ENCODE measurements at regions not wholly inside any gene's neighbourhood (a gene's known extent, or its start where the extent isn't known, plus 50 kb on each side); places are given as distances from the start of the nearest gene placed in this dataset.

DNA sequence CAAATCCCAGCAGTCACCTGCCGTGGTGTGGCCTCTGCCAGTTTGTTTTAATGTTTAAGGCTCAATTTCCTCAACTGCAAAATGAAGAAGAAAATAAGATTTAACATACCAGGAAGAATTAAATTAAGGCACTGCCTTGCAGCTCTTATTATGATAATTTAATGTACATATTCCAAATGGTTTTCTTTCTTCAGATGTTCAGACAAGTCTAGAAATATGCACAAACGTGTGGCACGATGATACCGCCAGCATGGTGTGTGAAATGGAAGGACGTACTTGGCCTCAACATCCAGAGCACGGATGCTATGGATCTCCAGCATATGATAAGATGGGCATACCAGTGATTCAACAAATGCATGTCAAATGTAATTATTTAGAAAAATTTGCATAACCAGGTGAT lies 959.4 kb upstream of the TMEM132C start:
- Histone ChIP-seq H2AFZ (ENCODE audit: low read length) (no peak overlapping the region), H3K4me3 (ENCODE audit: extremely low read depth in 1 of 4, insufficient read depth in 2 of 4, low read depth in 3 of 4, low read length in 4 of 4) (no peak overlapping the region), H4K8ac (ENCODE audit: extremely low read depth, insufficient read depth, low read length) (no peak overlapping the region), H3K23me2 (ENCODE audit: low read depth, low read length) (no peaks in the 10 kb centered on the region), H2BK15ac (ENCODE audit: low read length) (no peak overlapping the region), H3K79me2 (ENCODE audit: control insufficient read depth in 1 of 2, insufficient read depth in 2 of 2, low read length in 2 of 2) (no peaks in the 10 kb centered on the region), H3K36me3 (ENCODE audit: control insufficient read depth in 2 of 4, insufficient read depth in 4 of 4, low read length in 3 of 4) (no peaks in the 10 kb centered on the region), H3K4ac (replicated peaks; ENCODE audit: insufficient read length, low read depth, low read length) (no peak overlapping the region), H2BK20ac (ENCODE audit: low read length) (no peak overlapping the region), H3K9ac (replicated peaks in 1 of 4; ENCODE audit: extremely low read depth in 1 of 4, low read depth in 3 of 4, low read length in 3 of 4) (no peak overlapping the region), H2BK12ac (ENCODE audit: low read depth, low read length) (no peak overlapping the region), H3K4me1 (replicated peaks in 1 of 4; ENCODE audit: control insufficient read depth in 3 of 4, insufficient read depth in 4 of 4, low read length in 3 of 4) (no peaks in the 10 kb centered on the region), H3K9me3 (ENCODE audit: insufficient read depth in 2 of 2, low read depth in 1 of 2, low read length in 1 of 2) (no peaks in the 10 kb centered on the region), H3K14ac (ENCODE audit: insufficient read length) (no peak overlapping the region), H2BK5ac (ENCODE audit: low read depth, low read length) (no peak overlapping the region), H3K56ac (replicated peaks; ENCODE audit: insufficient read length, low read depth, low read length) (no peak overlapping the region), H3K4me2 (ENCODE audit: insufficient read depth in 1 of 2, low read depth in 2 of 2, low read length in 2 of 2) (no peak overlapping the region), H4K5ac (ENCODE audit: insufficient read length, low read depth, low read length) (no peak overlapping the region), H3K23ac (ENCODE audit: insufficient read length) (no peak overlapping the region), H3K79me1 (ENCODE audit: low read depth, low read length) (no peaks in the 10 kb centered on the region), H4K20me1 (replicated peaks in 1 of 2; ENCODE audit: control insufficient read depth in 1 of 2, insufficient read depth in 2 of 2, low read length in 2 of 2) (no peaks in the 10 kb centered on the region), H2BK120ac (replicated peaks; ENCODE audit: low read depth, low read length) (no peak overlapping the region), H3K18ac (ENCODE audit: extremely low read depth, low read length) (no peak overlapping the region), H2AK5ac (ENCODE audit: low read depth, low read length) (no peak overlapping the region), H4K91ac (replicated peaks; ENCODE audit: insufficient read length, low read length) (no peak overlapping the region), H3K27ac (ENCODE audit: low read depth, low read length) (no peak overlapping the region), H3K27me3 (replicated peaks in 1 of 4; ENCODE audit: control insufficient read depth in 3 of 4, extremely low read depth in 1 of 4, insufficient read depth in 3 of 4, low read length in 3 of 4) (no peaks in the 10 kb centered on the region)
- CTCF ChIA-PET (ENCODE audit: partially characterized antibody) = no interaction called here
- POLR2A ChIA-PET (ENCODE audit: partially characterized antibody) = no interaction called here
- FAIRE-seq = no peak
- 96% methylated on average over 6 of the region's 6 CpGs; no CpG with 5 or more reads in 1 of the 2 experiments for WGBS, 2 experiments (ENCODE audit: extremely low coverage in 1 of 2, insufficient coverage in 1 of 2, insufficient read length in 1 of 2, insufficient replicate concordance in 2 of 2, low coverage in 1 of 2, low lambda C conversion rate in 2 of 2, missing lambda C conversion rate in 1 of 2)
- no peak for DNase-seq (ENCODE audit: low read depth in 1 of 2, low spot score in 2 of 2)
- TF ChIP-seq SRF (IDR thresholded peaks at IDR 0.05; ENCODE audit: low read depth, low read length) = no peak
- TF ChIP-seq CHD2 (IDR thresholded peaks at IDR 0.05; ENCODE audit: low read length) = no peak
- TF ChIP-seq KDM4A (IDR thresholded peaks at IDR 0.05; ENCODE audit: low read depth, low read length, severe bottlenecking) = no peak
- TF ChIP-seq BACH1 (IDR thresholded peaks at IDR 0.05; ENCODE audit: low read length) = no peak
- TF ChIP-seq POLR2A (IDR thresholded peaks at IDR 0.05; ENCODE audit: control extremely low read depth in 1 of 2, low read depth in 2 of 2, low read length in 2 of 2) = no peak
- no peak for TF ChIP-seq KDM1A (IDR thresholded peaks at IDR 0.05; ENCODE audit: borderline replicate concordance, low read length)
- no peak for TF ChIP-seq SP2 (IDR thresholded peaks at IDR 0.05; ENCODE audit: low read length)
- no peak for TF ChIP-seq BCL11A (IDR thresholded peaks at IDR 0.05; ENCODE audit: low read depth in 2 of 2, low read length in 2 of 2)
- no peak for TF ChIP-seq RNF2 (IDR thresholded peaks at IDR 0.05; ENCODE audit: borderline replicate concordance, low read depth, low read length, missing control alignments, poor library complexity, severe bottlenecking)
- TF ChIP-seq CBX5 (IDR thresholded peaks at IDR 0.05; ENCODE audit: low read depth, low read length) = no peak
- no peak for TF ChIP-seq YY1 (IDR thresholded peaks at IDR 0.05; ENCODE audit: low read depth, low read length)
- TF ChIP-seq, protein P1, sequence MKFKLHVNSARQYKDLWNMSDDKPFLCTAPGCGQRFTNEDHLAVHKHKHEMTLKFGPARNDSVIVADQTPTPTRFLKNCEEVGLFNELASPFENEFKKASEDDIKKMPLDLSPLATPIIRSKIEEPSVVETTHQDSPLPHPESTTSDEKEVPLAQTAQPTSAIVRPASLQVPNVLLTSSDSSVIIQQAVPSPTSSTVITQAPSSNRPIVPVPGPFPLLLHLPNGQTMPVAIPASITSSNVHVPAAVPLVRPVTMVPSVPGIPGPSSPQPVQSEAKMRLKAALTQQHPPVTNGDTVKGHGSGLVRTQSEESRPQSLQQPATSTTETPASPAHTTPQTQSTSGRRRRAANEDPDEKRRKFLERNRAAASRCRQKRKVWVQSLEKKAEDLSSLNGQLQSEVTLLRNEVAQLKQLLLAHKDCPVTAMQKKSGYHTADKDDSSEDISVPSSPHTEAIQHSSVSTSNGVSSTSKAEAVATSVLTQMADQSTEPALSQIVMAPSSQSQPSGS (IDR thresholded peaks at IDR 0.05; ENCODE audit: low read length) = no peak
- no peak for TF ChIP-seq CHD1 (IDR thresholded peaks at IDR 0.05; ENCODE audit: low read depth, low read length)
- no peak for TF ChIP-seq CREB1 (IDR thresholded peaks at IDR 0.05)
- no peak for TF ChIP-seq GTF2F1 (IDR thresholded peaks at IDR 0.05; ENCODE audit: borderline replicate concordance, low read depth, low read length)
- no peak for TF ChIP-seq TAF1 (IDR thresholded peaks at IDR 0.05; ENCODE audit: low read depth, low read length)
